Activated CD8-positive, alpha-beta T cell treated with anti-CD3 and anti-CD28 coated beads, Interleukin-2, amount 10 ng/mL, durations not matched to agents 7 days and 5 days (primary cell): ENCODE measurements at regions not wholly inside any gene's neighbourhood (a gene's known extent, or its start where the extent isn't known, plus 50 kb on each side); places are given as distances from the start of the nearest gene placed in this dataset.

Source experiments
- ATAC-seq: fragments of 150-1000 bp; cut with Tn5 transposase; one replicate; pipeline ENCODE4 v1.10.0; 2021; ENCODE audit warnings: moderate library complexity
- CTCF ChIA-PET: fragments of 350-600 bp; sonication (Branson Sonifier 250); formaldehyde crosslinking; loops from one replicate; lab custom pipeline; 2021; ENCODE audit warnings: antibody characterized with exemption; lab: Charles Lee
- POLR2A ChIA-PET: fragments of 350-600 bp; sonication (Branson Sonifier 250); formaldehyde crosslinking; loops from one replicate; lab custom pipeline; 2021; ENCODE audit warnings: antibody characterized with exemption; lab: Charles Lee
- DNase-seq: peaks from one replicate; pipeline ENCODE4 v3.0.0-alpha.2; 2020
- H3K27ac Mint-ChIP-seq: one replicate; pipeline ENCODE4 v1.8.0; 2021; ENCODE audit warnings: mild to moderate bottlenecking, mixed read lengths
- H3K27me3 Mint-ChIP-seq: one replicate; pipeline ENCODE4 v1.8.0; 2021; ENCODE audit warnings: low read depth, mixed read lengths
- H3K36me3 Mint-ChIP-seq: one replicate; pipeline ENCODE4 v1.8.0; 2021; ENCODE audit warnings: low read depth, mixed read lengths
- H3K4me1 Mint-ChIP-seq: one replicate; pipeline ENCODE4 v1.8.0; 2021; ENCODE audit warnings: low read depth, mixed read lengths
- H3K4me3 Mint-ChIP-seq: one replicate; pipeline ENCODE4 v1.8.0; 2021; ENCODE audit warnings: mild to moderate bottlenecking, mixed read lengths
- H3K9me3 Mint-ChIP-seq: one replicate; pipeline ENCODE4 v1.8.0; 2022; ENCODE audit warnings: mixed read lengths; ENCODE audit not compliant: insufficient read depth

GRCh38 chr1:88302843-88303486 is 381.1 kb upstream of the PKN2 start:
- no peaks in the 10 kb centered on the region for H3K4me1 Mint-ChIP-seq
- H3K27me3 Mint-ChIP-seq: peaks cover 2% of the 10 kb centered on the region
- no peaks in the 10 kb centered on the region for H3K36me3 Mint-ChIP-seq
- CTCF ChIA-PET: no interaction called here
- H3K4me3 Mint-ChIP-seq: no peak overlapping the region
- H3K27ac Mint-ChIP-seq: no peak overlapping the region
- DNase-seq (no peak), ATAC-seq (no peak)
- no peaks in the 10 kb centered on the region for H3K9me3 Mint-ChIP-seq
- POLR2A ChIA-PET: no interaction called here

- H3K4me1 Mint-ChIP-seq: no peaks in the 10 kb centered on the region
- H3K27me3 Mint-ChIP-seq: no peaks in the 10 kb centered on the region
- H3K36me3 Mint-ChIP-seq: no peaks in the 10 kb centered on the region
- H3K27ac Mint-ChIP-seq: no peak overlapping the region
- CTCF ChIA-PET: interaction anchor here (1.1 kb wide), 1 partner anchor 238 kb away, joined by 3 read pairs; no protein-coding TSS in a partner anchor
- H3K4me3 Mint-ChIP-seq: no peak overlapping the region
- POLR2A ChIA-PET: no interaction called here
- H3K9me3 Mint-ChIP-seq: no peaks in the 10 kb centered on the region
- ATAC-seq (no peak), DNase-seq (no peak)
Observed at GRCh38 chr1:88311265-88311664, 372.8 kb upstream of the PKN2 start.

- H3K4me1 Mint-ChIP-seq: no peaks in the 10 kb centered on the region
Observed at GRCh38 chr1:88311907-88312306, 372.2 kb upstream of the PKN2 start.

GRCh38 chr1:88317396-88317795 is 366.7 kb upstream of the PKN2 start:
- Mint-ChIP-seq H3K27ac (no peak overlapping the region), H3K4me1 (no peaks in the 10 kb centered on the region), H3K9me3 (no peaks in the 10 kb centered on the region), H3K36me3 (no peaks in the 10 kb centered on the region), H3K27me3 (no peaks in the 10 kb centered on the region), H3K4me3 (no peak overlapping the region)
- POLR2A ChIA-PET: no interaction called here
- ATAC-seq (no peak), DNase-seq (no peak)
- CTCF ChIA-PET: no interaction called here

More at GRCh38 chr1:88311907-88312306, 372.2 kb upstream of the PKN2 start:
- Mint-ChIP-seq H3K36me3 (no peaks in the 10 kb centered on the region), H3K9me3 (no peaks in the 10 kb centered on the region), H3K27me3 (no peaks in the 10 kb centered on the region), H3K27ac (no peak overlapping the region), H3K4me3 (no peak overlapping the region)
- ATAC-seq (no peak), DNase-seq (no peak)
- ChIA-PET POLR2A (no interaction called here), CTCF (interaction anchor here (1.1 kb wide), 1 partner anchor 237 kb away, joined by 3 read pairs; no protein-coding TSS in a partner anchor)

GRCh38 chr1:88318740-88319139 is 365.3 kb upstream of the PKN2 start:
- no peaks in the 10 kb centered on the region for H3K9me3 Mint-ChIP-seq
- H3K4me3 Mint-ChIP-seq: no peak overlapping the region
- ChIA-PET POLR2A (no interaction called here), CTCF (no interaction called here)
- no peaks in the 10 kb centered on the region for H3K36me3 Mint-ChIP-seq
- ATAC-seq: no peak
- DNase-seq: no peak
- no peaks in the 10 kb centered on the region for H3K27me3 Mint-ChIP-seq
- no peak overlapping the region for H3K27ac Mint-ChIP-seq
- no peaks in the 10 kb centered on the region for H3K4me1 Mint-ChIP-seq

GRCh38 chr1:88320291-88320690 is 363.8 kb upstream of the PKN2 start:
- Mint-ChIP-seq H3K36me3 (no peaks in the 10 kb centered on the region), H3K9me3 (no peaks in the 10 kb centered on the region), H3K4me1 (no peaks in the 10 kb centered on the region), H3K27me3 (no peaks in the 10 kb centered on the region), H3K27ac (no peak overlapping the region), H3K4me3 (no peak overlapping the region)
- ATAC-seq (no peak), DNase-seq (no peak)
- ChIA-PET CTCF (no interaction called here), POLR2A (no interaction called here)

- DNase-seq: no peak
- Mint-ChIP-seq H3K4me1 (no peaks in the 10 kb centered on the region), H3K27me3 (no peaks in the 10 kb centered on the region), H3K36me3 (no peaks in the 10 kb centered on the region), H3K9me3 (no peaks in the 10 kb centered on the region), H3K27ac (no peak overlapping the region), H3K4me3 (no peak overlapping the region)
- CTCF ChIA-PET: no interaction called here
- no peak for ATAC-seq
- POLR2A ChIA-PET: no interaction called here
Observed at GRCh38 chr1:88321706-88322105, 362.4 kb upstream of the PKN2 start.

- H3K4me3 Mint-ChIP-seq: no peak overlapping the region
- DNase-seq: no peak
- no peaks in the 10 kb centered on the region for H3K4me1 Mint-ChIP-seq
- ATAC-seq: no peak
- no peaks in the 10 kb centered on the region for H3K27me3 Mint-ChIP-seq
- H3K27ac Mint-ChIP-seq: no peak overlapping the region
- ChIA-PET POLR2A (no interaction called here), CTCF (no interaction called here)
- H3K36me3 Mint-ChIP-seq: no peaks in the 10 kb centered on the region
- no peaks in the 10 kb centered on the region for H3K9me3 Mint-ChIP-seq
Observed at GRCh38 chr1:88324899-88325298, 359.2 kb upstream of the PKN2 start.

- no peak for DNase-seq
- no peak for ATAC-seq
- H3K4me1 Mint-ChIP-seq: no peaks in the 10 kb centered on the region
- ChIA-PET CTCF (no interaction called here), POLR2A (interaction anchor here (0.6 kb wide), 1 partner anchor 14 kb away, joined by 3 read pairs; no protein-coding TSS in a partner anchor)
- no peak overlapping the region for H3K27ac Mint-ChIP-seq
- H3K27me3 Mint-ChIP-seq: no peaks in the 10 kb centered on the region
- no peaks in the 10 kb centered on the region for H3K36me3 Mint-ChIP-seq
- no peaks in the 10 kb centered on the region for H3K9me3 Mint-ChIP-seq
- no peak overlapping the region for H3K4me3 Mint-ChIP-seq
Observed at GRCh38 chr1:88327391-88328267, 356.4 kb upstream of the PKN2 start.

GRCh38 chr1:88330201-88330600 is 353.9 kb upstream of the PKN2 start:
- no peak overlapping the region for H3K4me3 Mint-ChIP-seq
- ATAC-seq (no peak), DNase-seq (no peak)
- H3K4me1 Mint-ChIP-seq: no peaks in the 10 kb centered on the region
- CTCF ChIA-PET: no interaction called here
- POLR2A ChIA-PET: no interaction called here
- H3K27me3 Mint-ChIP-seq: no peaks in the 10 kb centered on the region
- H3K36me3 Mint-ChIP-seq: no peaks in the 10 kb centered on the region
- H3K27ac Mint-ChIP-seq: no peak overlapping the region
- H3K9me3 Mint-ChIP-seq: no peaks in the 10 kb centered on the region

GRCh38 chr1:88333086-88333695 is 350.9 kb upstream of the PKN2 start:
- ATAC-seq (no peak), DNase-seq (no peak)
- H3K27me3 Mint-ChIP-seq: no peaks in the 10 kb centered on the region
- ChIA-PET CTCF (no interaction called here), POLR2A (no interaction called here)
- H3K9me3 Mint-ChIP-seq: no peaks in the 10 kb centered on the region
- H3K4me3 Mint-ChIP-seq: no peak overlapping the region
- H3K27ac Mint-ChIP-seq: no peak overlapping the region
- H3K36me3 Mint-ChIP-seq: no peaks in the 10 kb centered on the region
- no peaks in the 10 kb centered on the region for H3K4me1 Mint-ChIP-seq

GRCh38 chr1:88341447-88341846 is 342.6 kb upstream of the PKN2 start:
- Mint-ChIP-seq H3K27me3 (no peaks in the 10 kb centered on the region), H3K4me1 (no peaks in the 10 kb centered on the region), H3K4me3 (no peak overlapping the region), H3K27ac (no peak overlapping the region), H3K36me3 (no peaks in the 10 kb centered on the region), H3K9me3 (no peaks in the 10 kb centered on the region)
- DNase-seq: no peak
- ChIA-PET POLR2A (interaction anchor here (0.6 kb wide), 1 partner anchor 14 kb away, joined by 3 read pairs; no protein-coding TSS in a partner anchor), CTCF (no interaction called here)
- no peak for ATAC-seq
